Choroid plexus epithelial cell (primary cell): ENCODE measurements at regions not wholly inside any gene's neighbourhood (a gene's known extent, or its start where the extent isn't known, plus 50 kb on each side); places are given as distances from the start of the nearest gene placed in this dataset.

Source experiments
- DNase-seq: peaks from one replicate; pipeline ENCODE4 v3.0.0-alpha.2; 2010; ENCODE audit warnings: low read depth
- H3K4me3 ChIP-seq: 2 replicates; pipeline ENCODE4 v1.5.1; 2011; ENCODE audit warnings: low read depth, mild to moderate bottlenecking, control low read depth, low read length, moderate library complexity
- CTCF ChIP-seq: conservative IDR thresholded peaks from 2 replicates; pipeline ENCODE4 v1.5.1; 2011; ENCODE audit warnings: low read depth, mild to moderate bottlenecking, control low read depth, inconsistent platforms, low read length, moderate library complexity

- no peak overlapping the region for H3K4me3 ChIP-seq
- no peak for DNase-seq
- no peak for TF ChIP-seq CTCF
These were observed 64.8 kb downstream of the NAV1 start for GRCh38 chr1:201603613-201604232.

GRCh38 chr1:201605385-201606010 is 66.6 kb downstream of the NAV1 start:
- TF ChIP-seq CTCF = no peak
- H3K4me3 ChIP-seq = no peak overlapping the region
- peak; percentile 41 for DNase-seq

GRCh38 chr1:201606096-201606495 is 67.2 kb downstream of the NAV1 start:
- no peak for TF ChIP-seq CTCF
- H3K4me3 ChIP-seq = no peak overlapping the region
- no peak for DNase-seq

GRCh38 chr1:201606623-201607022 is 67.7 kb downstream of the NAV1 start:
- no peak for DNase-seq
- no peak overlapping the region for H3K4me3 ChIP-seq
- no peak for TF ChIP-seq CTCF

- TF ChIP-seq CTCF = no peak
- DNase-seq = peak; percentile 46
- H3K4me3 ChIP-seq = no peak overlapping the region
These were observed 69.9 kb downstream of the NAV1 start for GRCh38 chr1:201608635-201609395.

- no peak for DNase-seq
- no peak for TF ChIP-seq CTCF
- H3K4me3 ChIP-seq = no peak overlapping the region
These were observed 70.9 kb downstream of the NAV1 start for GRCh38 chr1:201609661-201610318.
